NCI-H146 treated with DMSO at 0.1 percent for 48 hours (cell line): ENCODE measurements at regions not wholly inside any gene's neighbourhood (a gene's known extent, or its start where the extent isn't known, plus 50 kb on each side); places are given as distances from the start of the nearest gene placed in this dataset.

Experiments used
- DNase-seq: peaks from one replicate; lab custom pipeline; 2025; ENCODE audit not compliant: unreplicated experiment; lab: John Stamatoyannopoulos, UW

DNA sequence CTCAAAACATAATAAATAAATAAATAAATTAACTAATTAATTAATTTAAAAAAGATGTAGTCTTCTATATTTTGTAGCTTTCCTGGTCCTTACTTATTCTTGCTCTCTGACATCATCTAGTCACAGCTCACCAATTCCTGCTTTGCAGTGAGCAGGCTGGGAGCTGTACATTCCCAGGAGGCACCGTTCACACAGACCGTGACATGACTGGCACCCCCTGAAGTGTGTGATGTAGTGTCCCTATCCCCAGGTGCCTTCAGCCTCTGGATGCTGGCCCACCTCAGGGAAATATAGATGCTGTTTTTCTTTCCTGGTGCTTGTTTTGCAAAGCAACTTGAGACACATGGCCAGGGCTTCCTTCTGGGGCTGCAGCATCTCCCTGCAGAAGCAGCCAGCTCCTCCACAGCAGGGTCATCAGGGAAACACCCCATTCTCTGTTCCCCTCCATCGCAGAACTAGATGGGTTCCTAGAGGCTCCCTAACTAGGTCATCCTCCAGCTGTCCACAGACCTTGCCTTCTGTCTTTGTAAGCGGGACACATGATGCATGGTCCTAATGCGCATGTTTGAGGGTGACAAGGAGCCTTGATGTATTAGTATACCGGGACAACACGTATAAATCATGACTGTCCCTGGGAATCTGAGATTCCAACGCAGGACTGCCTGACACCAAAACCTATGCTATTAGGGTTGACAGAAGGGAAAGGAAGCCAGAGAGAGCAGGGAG is 76.4 kb downstream of the RHOB start:
- no peak for DNase-seq

- DNase-seq, result no peak
Measured at GRCh38 chr2:20523799-20524187, 76.9 kb downstream of the RHOB start.

- no peak for DNase-seq
Measured at GRCh38 chr2:20524412-20525040, 77.7 kb downstream of the RHOB start.

DNA sequence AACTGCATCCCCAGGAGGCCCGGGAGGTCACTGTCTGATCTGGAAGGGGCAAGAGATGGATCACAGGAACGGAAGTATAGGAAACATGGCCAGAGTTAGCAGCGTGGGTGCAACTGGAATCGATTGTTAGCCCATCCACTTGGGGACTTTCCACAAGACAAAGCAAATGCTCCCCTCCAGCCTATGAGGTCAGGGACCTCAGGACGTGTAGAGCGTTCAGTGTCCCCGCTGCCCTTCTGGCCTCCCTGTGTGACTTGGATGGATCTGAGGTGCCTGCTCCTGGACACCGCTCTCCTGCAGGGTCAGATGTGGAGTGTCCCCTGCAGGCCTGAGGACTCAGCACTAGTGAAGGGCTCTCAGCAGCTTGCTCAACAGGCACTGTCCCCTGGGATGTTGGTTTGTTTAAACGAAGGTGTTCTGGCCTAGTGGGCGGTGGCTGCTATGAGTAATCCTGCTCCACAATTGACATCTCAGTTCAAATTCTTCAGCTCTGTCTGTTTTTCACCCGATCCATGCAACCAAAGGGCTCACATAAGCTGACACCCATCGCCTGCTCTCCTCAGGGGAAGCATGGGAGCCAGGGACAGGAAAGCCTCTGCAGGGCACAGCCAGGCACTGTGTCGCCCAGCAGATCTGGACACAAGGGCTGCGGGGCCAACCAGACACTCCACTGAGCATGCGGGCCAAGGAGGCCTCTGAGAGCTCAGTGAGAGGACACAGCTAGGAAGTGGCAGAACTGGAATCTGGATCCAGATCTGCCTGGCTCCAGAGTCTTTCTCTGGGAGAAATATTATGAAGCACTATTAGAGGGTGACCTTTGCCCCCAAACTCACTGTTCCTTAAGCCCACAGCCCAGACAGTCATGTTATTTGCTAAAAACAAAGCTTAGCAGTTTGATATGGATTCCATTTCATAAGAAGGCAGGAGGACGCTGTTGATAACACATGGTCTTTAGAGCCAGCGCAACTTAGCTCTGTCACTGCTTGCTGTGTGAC is 78.5 kb downstream of the RHOB start:
- DNase-seq, result no peak

DNA sequence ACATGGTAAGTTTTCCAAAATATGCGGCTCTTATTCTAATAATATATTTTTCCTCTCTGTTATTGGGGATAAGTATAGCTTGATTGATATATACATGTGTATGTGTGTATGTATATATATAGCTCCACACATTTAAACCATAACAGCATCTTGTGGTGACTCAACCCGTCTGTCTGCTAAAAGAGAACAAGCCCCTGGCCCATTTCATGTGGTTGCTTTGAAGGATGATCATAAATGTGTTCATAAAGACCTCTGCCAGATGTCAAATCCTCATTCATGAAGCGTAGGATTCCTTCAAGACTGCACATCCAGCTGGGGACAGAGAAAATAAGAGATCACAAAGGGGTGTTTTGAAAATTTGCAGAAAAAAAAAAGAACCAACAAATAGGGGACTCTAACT is 79.3 kb downstream of the RHOB start:
- no peak for DNase-seq

- DNase-seq, result peak; percentile 38
Measured at GRCh38 chr2:20526708-20527107, 79.8 kb downstream of the RHOB start.

DNA sequence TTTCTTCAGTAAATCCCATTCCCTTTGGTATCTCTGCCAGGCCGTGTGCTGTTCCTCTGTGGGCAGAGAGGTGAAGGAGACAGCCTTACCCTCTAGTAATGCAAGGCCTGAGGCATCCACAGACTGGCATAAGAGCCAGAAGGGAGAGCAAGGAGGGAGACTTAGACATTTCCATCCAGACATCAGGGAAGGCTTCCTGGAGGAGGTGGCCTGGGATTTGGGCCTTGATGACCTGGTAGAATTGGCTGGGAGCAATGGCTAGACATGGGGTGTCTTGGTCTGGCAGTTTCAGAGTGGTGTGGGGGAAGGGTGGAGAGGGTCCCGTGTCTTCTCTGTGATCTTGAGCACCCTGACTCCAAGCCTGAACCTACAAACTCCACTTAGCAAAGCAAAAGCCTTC is 81.8 kb downstream of the RHOB start:
- no peak for DNase-seq

GRCh38 chr2:20530520-20530919 is 83.6 kb downstream of the RHOB start:
- DNase-seq, result no peak

GRCh38 chr2:20531633-20532262 is 84.9 kb downstream of the RHOB start:
- no peak for DNase-seq

GRCh38 chr2:20532634-20533437 is 86.0 kb downstream of the RHOB start:
- no peak for DNase-seq

GRCh38 chr2:20533993-20534622 is 87.2 kb downstream of the RHOB start:
- peak; percentile 10 for DNase-seq

- no peak for DNase-seq
Measured at GRCh38 chr2:20534913-20535801, 88.3 kb downstream of the RHOB start.

DNA sequence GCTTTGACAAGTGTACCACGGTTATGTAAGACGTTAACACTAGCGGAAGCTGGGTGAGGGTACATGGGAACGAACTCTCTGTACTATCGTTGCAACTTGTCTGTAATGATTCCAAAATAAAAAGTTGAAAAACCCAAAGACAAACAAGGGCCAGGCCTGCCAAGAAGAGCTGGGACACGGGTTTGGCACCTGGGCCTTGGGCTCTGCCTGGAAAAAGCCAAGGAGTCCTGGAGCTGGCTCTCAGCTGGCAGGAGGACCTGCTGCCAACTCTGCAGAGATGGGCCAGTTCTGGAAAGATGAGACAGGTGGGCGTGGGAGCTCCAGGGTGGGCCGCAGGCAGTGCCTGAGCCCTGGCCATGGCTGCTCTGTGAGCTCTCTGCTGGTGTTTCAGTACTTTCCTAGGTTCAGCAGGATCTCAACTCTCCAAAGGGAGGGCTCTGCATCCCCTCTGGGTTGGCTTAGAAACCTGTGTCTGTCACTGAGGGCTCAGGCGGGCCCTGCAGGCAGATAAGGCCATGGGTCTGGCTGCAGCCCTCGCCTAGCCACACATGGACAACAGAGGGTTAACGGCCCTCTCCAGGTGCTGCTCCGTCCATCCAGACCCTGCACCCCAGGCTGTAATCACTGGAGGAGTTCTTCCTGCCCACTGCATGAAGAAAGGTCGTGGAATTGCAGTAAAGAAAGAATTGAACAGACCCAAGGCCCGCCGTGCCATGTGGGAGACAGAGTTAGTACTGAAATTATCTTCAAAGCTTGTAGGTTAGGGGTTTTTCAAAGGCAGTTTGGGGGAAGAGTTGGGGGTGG is 89.9 kb downstream of the RHOB start:
- no peak for DNase-seq

DNA sequence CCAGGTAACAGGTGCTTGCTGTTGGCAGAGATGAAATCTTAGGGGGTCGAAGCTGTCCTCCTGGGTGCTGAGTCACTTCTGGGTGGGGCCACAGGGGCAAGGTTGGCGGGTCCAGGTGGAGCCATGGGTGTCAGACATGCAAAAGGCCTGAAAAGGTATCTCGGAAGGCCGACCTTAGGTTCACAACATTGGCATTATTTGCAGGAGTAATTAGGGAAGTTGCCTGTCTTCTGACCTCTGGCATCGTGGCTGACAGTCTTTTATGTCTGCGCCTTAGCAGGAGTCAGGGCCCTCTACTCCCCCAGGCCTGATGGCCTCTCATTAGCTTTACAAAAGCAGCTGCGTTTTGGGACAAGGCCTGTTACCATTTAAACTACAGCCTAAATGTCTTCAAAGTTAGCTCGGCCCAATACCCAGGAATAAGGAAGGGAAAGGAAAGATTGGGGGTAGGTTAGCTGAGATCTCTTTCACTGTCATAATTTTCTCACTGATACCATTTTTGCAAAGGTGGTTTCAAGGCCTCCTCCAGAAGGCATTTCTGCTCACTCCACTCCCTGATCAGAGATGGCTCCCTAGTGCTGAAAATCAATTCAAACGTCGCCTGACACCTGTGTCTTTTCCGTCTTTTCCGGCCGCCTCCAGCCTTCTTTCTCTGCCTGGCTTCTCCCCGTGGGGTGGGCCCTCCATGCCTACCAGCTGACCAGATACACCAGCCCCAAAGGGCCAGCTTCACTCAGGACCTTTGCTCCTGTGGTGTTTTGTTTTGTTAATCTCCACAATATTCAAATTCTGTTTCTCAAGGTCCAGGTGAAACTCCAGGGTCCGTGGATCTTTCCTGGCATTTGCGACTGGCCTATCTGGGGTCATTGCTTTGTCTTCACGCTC is 90.8 kb downstream of the RHOB start:
- DNase-seq, result no peak

- no peak for DNase-seq
Measured at GRCh38 chr2:20538308-20539132, 91.6 kb downstream of the RHOB start.

DNA sequence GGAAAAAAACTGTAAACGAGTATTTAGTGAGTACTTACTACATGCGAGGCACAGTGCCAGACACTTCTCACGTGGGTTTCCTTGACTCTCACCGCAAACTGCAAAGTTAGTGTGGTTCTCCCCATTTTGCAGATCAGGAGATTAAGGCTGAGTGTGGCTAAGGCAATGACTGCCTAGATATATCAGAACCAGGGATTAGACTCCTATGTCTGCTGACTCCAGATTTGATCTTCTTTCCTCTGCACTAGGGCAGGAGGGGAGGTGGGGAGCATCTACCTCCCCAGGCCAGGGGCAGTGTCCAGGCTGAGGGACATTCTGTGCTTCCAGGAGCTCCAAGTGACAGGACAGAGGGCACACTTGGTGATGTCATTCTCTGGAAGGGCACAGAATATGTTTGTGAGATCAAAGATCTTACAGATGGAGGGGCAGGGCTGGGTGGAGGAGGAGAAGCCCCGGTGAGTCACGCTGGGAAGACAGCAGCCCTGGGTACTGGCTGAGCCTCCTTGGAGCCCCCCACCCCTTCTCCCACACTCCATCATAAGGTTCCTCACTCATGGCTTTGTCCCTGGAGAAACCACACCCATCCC is 92.4 kb downstream of the RHOB start:
- no peak for DNase-seq
